Large intestine (tissue), 3 donors: ENCODE measurements at regions not wholly inside any gene's neighbourhood (a gene's known extent, or its start where the extent isn't known, plus 50 kb on each side); places are given as distances from the start of the nearest gene placed in this dataset.

Experiments used
- DNase-seq, 2 donors: peaks; one replicate each; pipeline versions ENCODE4 v3.0.0 to v3.0.0-alpha.2; 2013
- H3K27ac ChIP-seq: one replicate; pipeline ENCODE4 v1.5.1; 2013; ENCODE audit warnings: low read length
- H3K27me3 ChIP-seq: 2 replicates; pipeline ENCODE4 v1.6.1; 2013; ENCODE audit warnings: low read length; ENCODE audit not compliant: control insufficient read depth, insufficient read depth
- H3K36me3 ChIP-seq: 2 replicates; pipeline ENCODE4 v1.6.1; 2013; ENCODE audit warnings: low read length; ENCODE audit not compliant: control insufficient read depth, insufficient read depth
- H3K4me1 ChIP-seq: one replicate; pipeline ENCODE4 v1.6.1; 2013; ENCODE audit warnings: low read length; ENCODE audit not compliant: control insufficient read depth, insufficient read depth
- H3K4me3 ChIP-seq: one replicate; pipeline ENCODE4 v1.5.1; 2013; ENCODE audit warnings: low read length
- H3K9me3 ChIP-seq: one replicate; pipeline ENCODE4 v1.6.1; 2013; ENCODE audit warnings: mild to moderate bottlenecking, low read depth, low read length, moderate library complexity; ENCODE audit not compliant: control insufficient read depth
- WGBS: methylation state at CpG from one replicate; pipeline ENCODE4 v1.1.5; 2013; ENCODE audit warnings: low lambda C conversion rate; ENCODE audit not compliant: insufficient coverage; 5-methylcytosine and 5-hydroxymethylcytosine counted together

- WGBS: 90% methylated on average over 2 of the region's 3 CpGs
- no peaks in the 10 kb centered on the region for H3K9me3 ChIP-seq
Measured at GRCh38 chr2:67633212-67633856, 236.2 kb downstream of the ETAA1 start.

GRCh38 chr2:67638146-67638545 is 241.0 kb downstream of the ETAA1 start:
- DNase-seq: no peak
- Histone ChIP-seq H3K27me3 (peaks cover 7% of the 10 kb centered on the region), H3K4me3 (no peak overlapping the region), H3K9me3 (no peaks in the 10 kb centered on the region), H3K27ac (no peak overlapping the region), H3K4me1 (no peaks in the 10 kb centered on the region), H3K36me3 (no peaks in the 10 kb centered on the region)
- no CpG with 5 or more reads among the region's 3 CpGs for WGBS

More at GRCh38 chr2:67633212-67633856, 236.2 kb downstream of the ETAA1 start:
- no peak overlapping the region for H3K4me3 ChIP-seq
- H3K4me1 ChIP-seq: no peaks in the 10 kb centered on the region
- no peak for DNase-seq
- no peak overlapping the region for H3K27ac ChIP-seq
- no peaks in the 10 kb centered on the region for H3K36me3 ChIP-seq
- H3K27me3 ChIP-seq: peaks cover 2% of the 10 kb centered on the region

- Histone ChIP-seq H3K27me3 (peaks cover 9% of the 10 kb centered on the region), H3K27ac (no peak overlapping the region), H3K36me3 (no peaks in the 10 kb centered on the region), H3K4me1 (peaks cover 15% of the 10 kb centered on the region), H3K4me3 (no peak overlapping the region), H3K9me3 (peaks cover 3% of the 10 kb centered on the region)
- no CpG with 5 or more reads among the region's 3 CpGs for WGBS
- DNase-seq: no peak
Measured at GRCh38 chr2:67641312-67642045, 244.3 kb downstream of the ETAA1 start.

GRCh38 chr2:67642046-67642382 is 244.9 kb downstream of the ETAA1 start:
- Histone ChIP-seq H3K4me3 (no peak overlapping the region), H3K27me3 (peaks cover 9% of the 10 kb centered on the region), H3K4me1 (peaks cover 15% of the 10 kb centered on the region), H3K9me3 (peaks cover 9% of the 10 kb centered on the region), H3K27ac (no peak overlapping the region), H3K36me3 (no peaks in the 10 kb centered on the region)
- peak in 1 of 2 donors; percentile 17 for DNase-seq
- WGBS: 40% methylated on average over 2 of the region's 4 CpGs

- WGBS: no CpG with 5 or more reads among the region's 2 CpGs
- Histone ChIP-seq H3K36me3 (no peaks in the 10 kb centered on the region), H3K4me3 (no peak overlapping the region), H3K4me1 (peaks cover 15% of the 10 kb centered on the region), H3K9me3 (peaks cover 12% of the 10 kb centered on the region), H3K27me3 (peaks cover 9% of the 10 kb centered on the region), H3K27ac (no peak overlapping the region)
- no peak for DNase-seq
Measured at GRCh38 chr2:67642961-67643360, 245.8 kb downstream of the ETAA1 start.

GRCh38 chr2:67645280-67646138 is 248.4 kb downstream of the ETAA1 start:
- Histone ChIP-seq H3K36me3 (no peaks in the 10 kb centered on the region), H3K4me3 (no peak overlapping the region), H3K27me3 (peaks cover 18% of the 10 kb centered on the region), H3K27ac (no peak overlapping the region), H3K9me3 (peaks cover 12% of the 10 kb centered on the region), H3K4me1 (peaks cover 24% of the 10 kb centered on the region)
- WGBS: no CpG with 5 or more reads among the region's 3 CpGs
- DNase-seq: peak in 1 of 2 donors; percentile 62

- Histone ChIP-seq H3K4me1 (peaks cover 29% of the 10 kb centered on the region), H3K36me3 (no peaks in the 10 kb centered on the region), H3K9me3 (peaks cover 12% of the 10 kb centered on the region), H3K27ac (no peak overlapping the region), H3K4me3 (no peak overlapping the region), H3K27me3 (peaks cover 15% of the 10 kb centered on the region)
- DNase-seq: no peak
- no CpG with 5 or more reads among the region's 6 CpGs for WGBS
Measured at GRCh38 chr2:67646714-67647333, 249.7 kb downstream of the ETAA1 start.

GRCh38 chr2:67649331-67650261 is 252.5 kb downstream of the ETAA1 start:
- Histone ChIP-seq H3K4me1 (peaks cover 29% of the 10 kb centered on the region), H3K36me3 (no peaks in the 10 kb centered on the region), H3K27ac (peak overlapping the region; percentile 50), H3K4me3 (no peak overlapping the region), H3K9me3 (peaks cover 15% of the 10 kb centered on the region), H3K27me3 (peaks cover 9% of the 10 kb centered on the region)
- no CpG with 5 or more reads among the region's 9 CpGs for WGBS
- peak; percentile 25 to 29 for DNase-seq

- peaks cover 22% of the 10 kb centered on the region for H3K4me1 ChIP-seq
- H3K4me3 ChIP-seq: no peak overlapping the region
- H3K36me3 ChIP-seq: no peaks in the 10 kb centered on the region
- DNase-seq: peak; percentile 71 to 83
- peak overlapping the region; percentile 50 for H3K27ac ChIP-seq
- H3K27me3 ChIP-seq: peaks cover 9% of the 10 kb centered on the region
- WGBS: 55% methylated on average over 1 of the region's 8 CpGs
- peaks cover 15% of the 10 kb centered on the region for H3K9me3 ChIP-seq
Measured at GRCh38 chr2:67650291-67651133, 253.4 kb downstream of the ETAA1 start.
